ENCODE measurements at regions not wholly inside any gene's neighbourhood (a gene's known extent, or its start where the extent isn't known, plus 50 kb on each side); places are given as distances from the start of the nearest gene placed in this dataset.

- 75 to 83% methylated on average over 1 of the region's 1 CpG for WGBS, 2 donors
- Histone ChIP-seq H3K4me1 (no peaks in the 10 kb centered on the region), H3K27me3 (peaks cover 0 to 56% (median 4%) of the 10 kb centered on the region in 7 donors), H3K27ac (no peak overlapping the region), H3K9me3 (peaks cover 0 to 7% (median 0%) of the 10 kb centered on the region in 11 donors), H3K36me3 (no peaks in the 10 kb centered on the region), H3K4me3 (no peak overlapping the region)
- ATAC-seq (no peak), DNase-seq (no peak)
- intact Hi-C loops (cut with DNase I) = no loop called here
- no peak for TF ChIP-seq CTCF (IDR thresholded peaks at IDR 0.05)
Measured at GRCh38 chr5:87762631-87763030, 349.9 kb upstream of the CCNH start.

GRCh38 chr5:87756951-87757350, 344.2 kb upstream of the CCNH start:
- Histone ChIP-seq H3K9me3 (peaks cover 0 to 7% (median 0%) of the 10 kb centered on the region in 11 donors), H3K27me3 (peaks cover 0 to 28% (median 5%) of the 10 kb centered on the region in 7 donors), H3K27ac (no peak overlapping the region), H3K4me1 (no peaks in the 10 kb centered on the region), H3K4me3 (no peak overlapping the region), H3K36me3 (no peaks in the 10 kb centered on the region)
- TF ChIP-seq CTCF (IDR thresholded peaks at IDR 0.05) = no peak
- no peak for ATAC-seq
- WGBS, 2 donors = 52 to 53% methylated on average over 1 of the region's 1 CpG
- intact Hi-C loops (cut with DNase I) = no loop called here
- DNase-seq = no peak

- H3K27me3 ChIP-seq = peaks cover 0 to 25% (median 5%) of the 10 kb centered on the region in 7 donors
- 23 to 26% methylated on average over 5 of the region's 5 CpGs for WGBS, 2 donors
Measured at GRCh38 chr5:87755360-87755759, 342.6 kb upstream of the CCNH start.

GRCh38 chr5:87754009-87754757, 341.5 kb upstream of the CCNH start:
- no peak for ATAC-seq
- WGBS, 2 donors = 18% methylated on average over 6 of the region's 6 CpGs
- H3K4me3 ChIP-seq = no peak overlapping the region
- no peaks in the 10 kb centered on the region for H3K4me1 ChIP-seq
- H3K36me3 ChIP-seq = no peaks in the 10 kb centered on the region
- intact Hi-C loops (cut with DNase I) = no loop called here
- H3K9me3 ChIP-seq = peaks cover 0 to 7% (median 0%) of the 10 kb centered on the region in 11 donors
- TF ChIP-seq CTCF (IDR thresholded peaks at IDR 0.05) = no peak
- no peak overlapping the region for H3K27ac ChIP-seq
- no peak for DNase-seq
- H3K27me3 ChIP-seq = peaks cover 0 to 27% (median 5%) of the 10 kb centered on the region in 7 donors

More at GRCh38 chr5:87755360-87755759, 342.6 kb upstream of the CCNH start:
- ATAC-seq (no peak), DNase-seq (no peak)
- H3K4me3 ChIP-seq = no peak overlapping the region
- H3K36me3 ChIP-seq = no peaks in the 10 kb centered on the region
- no peaks in the 10 kb centered on the region for H3K4me1 ChIP-seq
- peaks cover 0 to 7% (median 0%) of the 10 kb centered on the region in 11 donors for H3K9me3 ChIP-seq
- no peak for TF ChIP-seq CTCF (IDR thresholded peaks at IDR 0.05)
- H3K27ac ChIP-seq = no peak overlapping the region
- intact Hi-C loops (cut with DNase I) = no loop called here

Measured in heart right ventricle (tissue), 16 donors.